Psoas muscle (tissue), 7 donors: ENCODE measurements at regions not wholly inside any gene's neighbourhood (a gene's known extent, or its start where the extent isn't known, plus 50 kb on each side); places are given as distances from the start of the nearest gene placed in this dataset.

Experiments
- ATAC-seq, 4 donors: fragments of 200-7000 bp; cut with Tn5 transposase; one replicate each; pipeline ENCODE4 v1.9.1; 2020; ENCODE audit warnings: moderate library complexity in 3 of 4, mild to moderate bottlenecking in 2 of 4
- DNase-seq, 2 donors: peaks; one replicate each; pipeline ENCODE4 v3.0.0-alpha.2; 2020
- H3K27ac ChIP-seq: fragments of 200-600 bp; one replicate; pipeline ENCODE4 v1.8.0; 2022
- H3K27me3 ChIP-seq, 3 donors: fragments of 200-600 bp in 1 of 3; one replicate each; pipeline versions ENCODE4 v1.6.1 to v1.8.0; 2013 to 2022; ENCODE audit warnings: low read length in 2 of 3, mild to moderate bottlenecking in 2 of 3, moderate library complexity in 1 of 3; ENCODE audit not compliant: insufficient read depth in 3 of 3
- H3K36me3 ChIP-seq, 2 donors: fragments of 200-600 bp in 1 of 2; one replicate each; pipeline versions ENCODE4 v1.6.1 to v1.8.0; 2013 to 2022; ENCODE audit warnings: low read depth in 1 of 2, mild to moderate bottlenecking in 1 of 2, moderate library complexity in 1 of 2; ENCODE audit not compliant: insufficient read depth in 1 of 2
- H3K4me1 ChIP-seq: fragments of 200-600 bp; one replicate; pipeline ENCODE4 v1.8.0; 2022
- H3K4me3 ChIP-seq: fragments of 200-600 bp; one replicate; pipeline ENCODE4 v1.8.0; 2022; ENCODE audit warnings: mild to moderate bottlenecking
- H3K9me3 ChIP-seq: fragments of 200-600 bp; one replicate; pipeline ENCODE4 v1.8.0; 2022
- WGBS, 3 donors: extraction: QIAGEN DNeasy Blood & Tissue Kit; methylation state at CpG; one replicate each; pipeline versions ENCODE4 v1.1.6 to v1.1.7; 2013; 5-methylcytosine and 5-hydroxymethylcytosine counted together
- intact Hi-C, 2 donors: fragments of 100-400 bp; cut with DNase I; formaldehyde crosslinking; loops; one replicate each; pipeline versions ENCODE4 v1.11.0 to v1.14.2; 2022
- TF ChIP-seq, protein P1 (sequence below): fragments of 200-600 bp; IDR thresholded peaks from one replicate; pipeline ENCODE4 v1.8.0; 2022; ENCODE audit warnings: antibody characterized with exemption
- donor health status: healthy with polysubstance abuse.
- donor health status: DM: no; HTN: no; CAD: no; lungs with moderate emphysema.
- donor health status: Bipolar disorder and iron deficiency.
- donor health status: healthy.
- donor health status: DM: yes; HTN: yes; CAD: no.
- donor health status: DM: no; HTN: no; CAD: no.
- donor health status: DM: yes; HTN: yes; CAD: no.

DNA sequence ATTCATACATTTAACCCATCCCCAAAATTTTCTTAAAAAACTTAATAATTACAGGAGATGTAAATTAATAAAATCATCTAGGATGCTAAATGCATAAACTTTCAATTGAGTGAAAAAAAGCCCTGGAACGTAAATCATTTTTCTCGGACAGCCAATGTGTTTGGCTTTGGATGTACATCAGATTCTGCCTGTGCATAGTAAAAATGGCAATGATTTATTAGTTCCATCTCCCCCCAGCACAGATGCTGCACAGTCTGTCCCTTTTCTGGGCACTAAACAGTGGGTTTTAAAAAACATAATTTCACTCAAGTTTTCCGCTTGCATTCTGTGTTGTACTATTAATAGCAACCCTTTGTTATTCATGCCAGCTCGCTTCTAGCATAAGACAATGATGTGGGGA is 147.7 kb downstream of the TM9SF2 start:
- Histone ChIP-seq H3K4me1 (no peaks in the 10 kb centered on the region), H3K27ac (no peak overlapping the region), H3K36me3 (no peaks in the 10 kb centered on the region), H3K27me3 (no peaks in the 10 kb centered on the region), H3K9me3 (no peaks in the 10 kb centered on the region), H3K4me3 (no peak overlapping the region)
- no peak for ATAC-seq
- intact Hi-C loops = no loop called here
- 60 to 77% (median 71%) methylated on average over 4 of the region's 4 CpGs for WGBS, 3 donors
- DNase-seq = no peak
- TF ChIP-seq, protein P1, sequence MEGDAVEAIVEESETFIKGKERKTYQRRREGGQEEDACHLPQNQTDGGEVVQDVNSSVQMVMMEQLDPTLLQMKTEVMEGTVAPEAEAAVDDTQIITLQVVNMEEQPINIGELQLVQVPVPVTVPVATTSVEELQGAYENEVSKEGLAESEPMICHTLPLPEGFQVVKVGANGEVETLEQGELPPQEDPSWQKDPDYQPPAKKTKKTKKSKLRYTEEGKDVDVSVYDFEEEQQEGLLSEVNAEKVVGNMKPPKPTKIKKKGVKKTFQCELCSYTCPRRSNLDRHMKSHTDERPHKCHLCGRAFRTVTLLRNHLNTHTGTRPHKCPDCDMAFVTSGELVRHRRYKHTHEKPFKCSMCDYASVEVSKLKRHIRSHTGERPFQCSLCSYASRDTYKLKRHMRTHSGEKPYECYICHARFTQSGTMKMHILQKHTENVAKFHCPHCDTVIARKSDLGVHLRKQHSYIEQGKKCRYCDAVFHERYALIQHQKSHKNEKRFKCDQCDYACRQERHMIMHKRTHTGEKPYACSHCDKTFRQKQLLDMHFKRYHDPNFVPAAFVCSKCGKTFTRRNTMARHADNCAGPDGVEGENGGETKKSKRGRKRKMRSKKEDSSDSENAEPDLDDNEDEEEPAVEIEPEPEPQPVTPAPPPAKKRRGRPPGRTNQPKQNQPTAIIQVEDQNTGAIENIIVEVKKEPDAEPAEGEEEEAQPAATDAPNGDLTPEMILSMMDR = no peak

DNA sequence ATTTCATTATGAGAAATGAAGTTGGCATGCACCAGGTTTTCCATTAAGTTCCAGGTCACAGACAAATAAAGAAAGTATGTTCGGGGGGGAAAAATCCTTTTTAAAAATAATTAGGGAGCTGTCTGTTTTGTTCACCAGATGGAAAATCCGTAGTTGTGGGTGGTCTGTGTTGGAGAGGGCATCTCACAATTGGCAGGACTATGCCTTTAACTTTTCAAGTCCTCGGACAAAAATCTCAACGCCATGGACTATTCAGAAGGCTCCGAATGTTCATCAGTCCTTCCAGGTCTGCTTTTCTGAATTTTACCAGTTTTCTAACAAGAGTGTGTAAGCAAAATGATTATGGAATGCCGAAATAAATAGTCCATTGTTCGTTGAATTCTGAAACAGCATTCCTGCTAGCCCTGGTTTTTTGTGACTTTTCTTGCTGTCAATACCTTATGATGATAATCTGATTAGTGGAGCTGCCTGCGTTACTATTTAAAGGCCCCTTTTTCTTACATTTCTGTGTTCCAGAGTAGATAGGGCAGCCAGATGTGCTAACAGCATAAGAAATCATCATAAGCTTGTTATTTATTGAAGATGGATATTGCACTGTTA is 146.9 kb downstream of the TM9SF2 start:
- H3K4me1 ChIP-seq = no peaks in the 10 kb centered on the region
- no peaks in the 10 kb centered on the region for H3K27me3 ChIP-seq
- no peak overlapping the region for H3K27ac ChIP-seq
- TF ChIP-seq, protein P1 = no peak
- no peak for ATAC-seq
- WGBS, 3 donors = 58 to 78% (median 60%) methylated on average over 8 of the region's 8 CpGs
- no peak for DNase-seq
- H3K4me3 ChIP-seq = no peak overlapping the region
- H3K9me3 ChIP-seq = no peaks in the 10 kb centered on the region
- H3K36me3 ChIP-seq = no peaks in the 10 kb centered on the region
- intact Hi-C loops = no loop called here

DNA sequence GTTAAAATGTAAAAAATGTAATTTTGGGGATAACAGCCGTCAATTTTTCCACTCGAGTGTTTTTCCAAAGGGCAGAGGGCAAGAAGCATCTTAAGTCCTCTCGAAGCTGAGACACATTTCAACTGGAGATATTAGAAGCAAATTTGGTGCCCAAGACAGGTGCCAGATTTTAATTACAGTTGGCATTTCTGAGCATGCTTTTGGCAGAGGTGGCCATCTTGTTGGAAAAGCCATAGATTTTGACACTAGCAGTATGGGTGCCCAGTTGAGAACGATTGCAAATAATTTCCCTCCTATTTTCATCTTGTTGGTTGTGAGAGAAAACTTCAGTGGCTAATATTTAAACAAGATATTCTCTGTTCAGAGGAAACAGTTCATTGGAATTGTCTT is 146.3 kb downstream of the TM9SF2 start:
- Histone ChIP-seq H3K4me1 (no peaks in the 10 kb centered on the region), H3K4me3 (no peak overlapping the region), H3K9me3 (no peaks in the 10 kb centered on the region), H3K27me3 (no peaks in the 10 kb centered on the region), H3K36me3 (no peaks in the 10 kb centered on the region), H3K27ac (no peak overlapping the region)
- WGBS, 3 donors = 56 to 70% (median 58%) methylated on average over 4 of the region's 4 CpGs
- intact Hi-C loops = no loop called here
- ATAC-seq = no peak
- DNase-seq = no peak
- TF ChIP-seq, protein P1 = no peak

DNA sequence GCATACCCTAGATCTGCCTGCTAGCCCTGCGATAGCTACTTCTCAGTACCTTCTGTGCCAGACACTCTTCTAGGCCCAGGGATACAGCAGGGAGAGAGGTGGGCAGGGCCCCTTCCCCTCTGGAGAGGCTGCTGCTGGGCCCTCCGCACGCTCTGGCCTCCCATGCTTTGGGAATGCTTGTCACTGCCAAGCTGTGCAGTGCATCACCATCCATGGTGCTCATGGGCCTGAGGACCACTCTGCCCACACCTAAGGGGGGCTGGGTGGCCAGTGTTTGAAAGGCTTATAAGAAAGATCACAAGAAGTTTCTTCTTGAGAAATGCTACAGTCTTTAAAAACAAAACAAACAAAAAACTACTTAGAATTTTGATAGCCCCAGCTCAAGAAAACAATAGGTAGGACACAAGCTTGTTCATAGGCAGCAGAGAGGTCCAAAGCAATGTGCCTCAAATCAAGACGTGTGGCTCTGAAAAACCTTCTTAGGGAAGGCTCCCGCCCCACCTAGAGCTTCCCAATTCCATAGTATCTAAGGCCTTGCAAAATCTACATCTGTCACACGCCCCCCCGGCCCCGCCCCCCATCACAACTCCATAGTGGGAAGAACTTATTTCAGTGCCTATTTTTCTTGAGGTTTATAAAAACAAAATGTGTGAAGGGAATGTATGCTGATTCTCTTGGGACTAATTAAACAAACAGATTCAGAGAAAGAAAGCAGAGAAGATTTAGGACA is 145.8 kb downstream of the TM9SF2 start:
- Histone ChIP-seq H3K4me1 (no peaks in the 10 kb centered on the region), H3K9me3 (no peaks in the 10 kb centered on the region), H3K36me3 (no peaks in the 10 kb centered on the region), H3K4me3 (no peak overlapping the region), H3K27me3 (no peaks in the 10 kb centered on the region), H3K27ac (no peak overlapping the region)
- no peak for DNase-seq
- intact Hi-C loops = no loop called here
- TF ChIP-seq, protein P1 = no peak
- 89 to 93% (median 92%) methylated on average over 8 of the region's 8 CpGs for WGBS, 3 donors
- ATAC-seq = no peak
